AG09319 (cell line): ENCODE measurements at regions not wholly inside any gene's neighbourhood (a gene's known extent, or its start where the extent isn't known, plus 50 kb on each side); places are given as distances from the start of the nearest gene placed in this dataset.

Experiments used
- DNase-seq: peaks from one replicate; pipeline ENCODE4 v3.0.0-alpha.2; 2010; ENCODE audit warnings: low read depth; ENCODE audit errors: extremely low read depth
- TF ChIP-seq, protein P1 (sequence below): IDR thresholded peaks from 2 replicates; pipeline ENCODE4 v1.5.1; 2011; ENCODE audit warnings: low read depth, mild to moderate bottlenecking, inconsistent platforms, low read length, moderate library complexity

GRCh38 chr18:10376731-10377130 is 77.7 kb upstream of the APCDD1 start:
- TF ChIP-seq, protein P1, sequence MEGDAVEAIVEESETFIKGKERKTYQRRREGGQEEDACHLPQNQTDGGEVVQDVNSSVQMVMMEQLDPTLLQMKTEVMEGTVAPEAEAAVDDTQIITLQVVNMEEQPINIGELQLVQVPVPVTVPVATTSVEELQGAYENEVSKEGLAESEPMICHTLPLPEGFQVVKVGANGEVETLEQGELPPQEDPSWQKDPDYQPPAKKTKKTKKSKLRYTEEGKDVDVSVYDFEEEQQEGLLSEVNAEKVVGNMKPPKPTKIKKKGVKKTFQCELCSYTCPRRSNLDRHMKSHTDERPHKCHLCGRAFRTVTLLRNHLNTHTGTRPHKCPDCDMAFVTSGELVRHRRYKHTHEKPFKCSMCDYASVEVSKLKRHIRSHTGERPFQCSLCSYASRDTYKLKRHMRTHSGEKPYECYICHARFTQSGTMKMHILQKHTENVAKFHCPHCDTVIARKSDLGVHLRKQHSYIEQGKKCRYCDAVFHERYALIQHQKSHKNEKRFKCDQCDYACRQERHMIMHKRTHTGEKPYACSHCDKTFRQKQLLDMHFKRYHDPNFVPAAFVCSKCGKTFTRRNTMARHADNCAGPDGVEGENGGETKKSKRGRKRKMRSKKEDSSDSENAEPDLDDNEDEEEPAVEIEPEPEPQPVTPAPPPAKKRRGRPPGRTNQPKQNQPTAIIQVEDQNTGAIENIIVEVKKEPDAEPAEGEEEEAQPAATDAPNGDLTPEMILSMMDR, result no peak
- DNase-seq, result no peak

GRCh38 chr18:10377956-10378355 is 76.5 kb upstream of the APCDD1 start:
- DNase-seq, result no peak
- TF ChIP-seq, protein P1, result no peak

DNA sequence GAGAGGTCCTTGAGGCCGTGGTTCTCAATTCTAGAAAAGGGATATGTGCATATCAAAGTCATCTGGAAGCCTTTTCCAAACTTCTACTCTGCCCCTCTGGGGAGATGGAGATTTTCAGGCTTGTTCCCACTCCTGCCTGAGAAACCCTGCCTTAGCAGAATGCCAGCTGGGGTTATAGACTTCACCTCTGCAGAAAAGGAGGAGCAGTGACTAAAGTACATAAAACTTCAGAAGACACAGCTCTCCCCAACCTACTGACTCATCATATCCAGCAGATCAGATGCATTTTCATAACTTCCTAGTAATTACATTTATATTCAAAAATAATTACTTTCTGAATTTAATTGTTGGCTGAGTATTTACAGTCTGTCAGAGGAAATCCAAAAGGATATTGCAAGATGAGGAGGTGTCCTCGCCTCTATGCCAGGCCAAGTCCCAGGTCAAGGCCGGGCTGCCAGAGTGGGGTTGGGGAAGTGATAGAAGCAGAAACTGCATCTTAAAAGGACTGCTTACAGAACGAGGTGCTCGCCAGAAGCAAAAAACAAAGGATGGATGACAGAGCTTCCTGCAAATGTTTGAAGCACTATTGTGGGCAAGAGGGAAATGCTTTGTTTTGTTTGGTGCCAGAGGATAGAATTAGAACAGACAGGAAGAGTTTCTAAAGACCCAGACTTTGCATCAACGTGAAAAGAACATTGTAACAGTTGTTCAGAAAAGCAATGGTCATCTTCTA is 75.6 kb upstream of the APCDD1 start:
- DNase-seq, result no peak
- TF ChIP-seq, protein P1, result no peak

DNA sequence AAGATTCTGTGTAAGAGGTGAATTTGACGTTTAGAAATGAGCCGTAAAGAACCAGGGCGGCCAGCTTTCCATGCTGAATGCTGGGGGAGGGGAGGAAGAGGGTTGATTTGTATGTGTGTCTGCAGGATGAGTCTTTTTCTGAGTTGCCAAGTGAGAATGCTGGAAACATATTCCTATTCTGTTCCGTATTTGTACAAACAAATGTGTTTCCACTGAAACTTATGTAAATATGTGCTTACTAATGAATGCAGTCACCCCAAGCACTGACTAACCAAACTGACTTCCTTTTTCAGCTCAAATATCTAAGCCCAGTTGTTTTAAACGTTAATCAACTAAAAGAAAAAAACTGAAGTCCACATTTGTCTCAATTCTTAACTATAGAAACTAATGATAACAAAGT is 74.9 kb upstream of the APCDD1 start:
- no peak for DNase-seq
- TF ChIP-seq, protein P1, result no peak

DNA sequence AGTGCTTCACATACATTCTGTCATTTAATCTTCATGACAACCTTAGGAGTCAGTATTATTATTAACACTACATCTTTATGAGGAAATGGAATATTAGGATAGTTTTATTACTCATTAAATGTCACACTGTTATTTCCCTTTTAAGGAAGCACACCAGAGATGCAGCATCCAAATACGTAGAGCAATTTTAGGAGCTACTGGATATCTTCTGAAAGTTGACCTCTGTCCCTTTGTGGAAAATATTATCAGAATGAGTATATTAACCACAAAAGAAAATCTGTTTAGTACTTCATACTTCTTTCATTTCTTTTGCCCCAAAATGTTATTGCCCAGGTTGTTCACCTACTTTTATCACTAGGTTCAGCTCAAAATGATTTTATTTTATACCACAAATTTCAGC is 72.9 kb upstream of the APCDD1 start:
- TF ChIP-seq, protein P1, result no peak
- DNase-seq, result no peak

DNA sequence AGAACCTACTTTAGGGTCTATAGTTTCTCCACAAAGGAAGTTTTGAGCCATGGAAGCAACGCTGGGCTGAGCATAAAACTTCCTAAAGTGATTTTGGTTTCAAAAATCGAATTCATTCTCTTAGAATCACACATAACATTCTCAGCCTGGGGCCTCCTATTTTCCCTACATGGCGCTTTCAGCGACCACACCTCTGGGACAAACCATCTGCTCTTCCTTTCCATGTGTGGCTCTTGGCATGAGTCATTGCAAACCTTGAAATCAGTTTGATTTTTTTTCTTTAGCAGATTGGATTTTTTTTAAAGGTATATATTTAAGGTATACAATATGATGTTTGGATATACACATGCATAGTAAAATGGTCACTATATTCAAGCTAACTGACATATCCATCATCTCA is 72.5 kb upstream of the APCDD1 start:
- DNase-seq, result no peak
- TF ChIP-seq, protein P1, result no peak

- DNase-seq, result no peak
- TF ChIP-seq, protein P1, result no peak
Measured at GRCh38 chr18:10386049-10386448, 68.4 kb upstream of the APCDD1 start.
